Gastrocnemius medialis (tissue), 4 donors: ENCODE measurements at regions not wholly inside any gene's neighbourhood (a gene's known extent, or its start where the extent isn't known, plus 50 kb on each side); places are given as distances from the start of the nearest gene placed in this dataset.

Experiments
- ATAC-seq, 2 donors: fragments of 150-250 bp; one replicate each; pipeline ENCODE4 v1.9.1; 2016
- DNase-seq, 2 donors: peaks; one replicate each; pipeline ENCODE4 v3.0.0-alpha.2; 2019
- H3K27ac ChIP-seq, 4 donors: fragments of 200-600 bp; sonication (generic); 1 replicate in 1 of 4; 2 replicates in 3 of 4; pipeline ENCODE4 v1.5.1; 2016 to 2018; ENCODE audit warnings: mild to moderate bottlenecking in 2 of 4, moderate library complexity in 1 of 4
- H3K27me3 ChIP-seq, 3 donors: fragments of 200-600 bp; sonication (generic) in 2 of 3; 1 replicate in 1 of 3; 2 replicates in 2 of 3; pipeline versions ENCODE4 v1.5.1 to v1.6.0; 2016 to 2019; ENCODE audit warnings: mild to moderate bottlenecking in 1 of 3, moderate library complexity in 1 of 3
- H3K36me3 ChIP-seq, 2 donors: fragments of 200-600 bp; sonication (generic) in 1 of 2; one replicate each; pipeline ENCODE4 v1.5.1; 2017 to 2018
- H3K4me1 ChIP-seq, 2 donors: fragments of 200-600 bp; sonication (generic) in 1 of 2; one replicate each; pipeline ENCODE4 v1.5.1; 2016 to 2017; ENCODE audit warnings: mild to moderate bottlenecking in 2 of 2
- H3K4me3 ChIP-seq, 4 donors: fragments of 200-600 bp; sonication (generic) in 3 of 4; 1 replicate in 1 of 4; 2 replicates in 3 of 4; pipeline ENCODE4 v1.5.1; 2016 to 2019; ENCODE audit warnings: mild to moderate bottlenecking in 2 of 4
- H3K9me3 ChIP-seq, 3 donors: fragments of 200-600 bp; sonication (generic) in 2 of 3; 1 replicate in 1 of 3; 2 replicates in 2 of 3; pipeline ENCODE4 v1.5.1; 2016 to 2019
- CTCF ChIP-seq, 5 experiments: fragments of 450-650 bp in 3 of 5; fragments of 200-600 bp in 2 of 5; sonication (generic) in 2 of 5; IDR thresholded peaks in 4 of 5; conservative IDR thresholded peaks in 1 of 5; 1 replicate in 4 of 5; 2 replicates in 1 of 5; pipeline ENCODE4 v1.5.1; 2016 to 2019; ENCODE audit warnings: antibody characterized with exemption in 5 of 5, mild to moderate bottlenecking in 3 of 5, moderate library complexity in 3 of 5
- POLR2A ChIP-seq, 2 donors: fragments of 450-650 bp; IDR thresholded peaks; one replicate each; pipeline ENCODE4 v1.6.1; 2017; ENCODE audit warnings: antibody characterized with exemption in 2 of 2, mild to moderate bottlenecking in 2 of 2, moderate library complexity in 2 of 2
- in situ Hi-C, 4 donors: fragments of 200-750 bp; cut with MboI; loops; one replicate each; pipeline versions ENCODE4 v1.15.0 to v1.8.0; 2017; ENCODE audit warnings: low sequenced_read_pairs in 4 of 4
- intact Hi-C: fragments of 100-400 bp; cut with DNase I; formaldehyde crosslinking; loops from one replicate; pipeline ENCODE4 v1.15.1; 2023; ENCODE audit warnings: low total_unique reads

GRCh38 chr7:98755138-98755898, 114.5 kb downstream of the TMEM130 start:
- TF ChIP-seq POLR2A (IDR thresholded peaks at IDR 0.05), result no peak
- TF ChIP-seq CTCF (IDR thresholded peaks at IDR 0.05 in 4 of 5, conservative IDR thresholded peaks at IDR 0.05 in 1 of 5), result no peak
- in situ Hi-C loops (no loop called here), intact Hi-C loops (loop anchor here (10.0 kb wide), 1 partner anchor 89 kb away; no protein-coding TSS in a partner anchor)
- no peak for ATAC-seq
- Histone ChIP-seq H3K36me3 (no peaks in the 10 kb centered on the region), H3K4me1 (no peaks in the 10 kb centered on the region), H3K27me3 (no peaks in the 10 kb centered on the region), H3K9me3 (no peaks in the 10 kb centered on the region), H3K4me3 (no peak overlapping the region), H3K27ac (no peak overlapping the region)
- no peak for DNase-seq

GRCh38 chr7:98758157-98758556, 111.7 kb downstream of the TMEM130 start:
- Histone ChIP-seq H3K27ac (no peak overlapping the region), H3K4me3 (no peak overlapping the region), H3K36me3 (no peaks in the 10 kb centered on the region), H3K9me3 (no peaks in the 10 kb centered on the region), H3K4me1 (no peaks in the 10 kb centered on the region), H3K27me3 (peaks cover 0 to 4% (median 3%) of the 10 kb centered on the region in 3 donors)
- TF ChIP-seq POLR2A (IDR thresholded peaks at IDR 0.05) (no peak), CTCF (IDR thresholded peaks at IDR 0.05 in 4 of 5, conservative IDR thresholded peaks at IDR 0.05 in 1 of 5) (no peak)
- DNase-seq (no peak), ATAC-seq (no peak)
- in situ Hi-C loops (no loop called here), intact Hi-C loops (loop anchor here (10.0 kb wide), 1 partner anchor 87 kb away; no protein-coding TSS in a partner anchor)

- no peaks in the 10 kb centered on the region for H3K9me3 ChIP-seq
- peaks cover 0 to 4% (median 3%) of the 10 kb centered on the region in 3 donors for H3K27me3 ChIP-seq
- no peak overlapping the region for H3K4me3 ChIP-seq
- TF ChIP-seq POLR2A (IDR thresholded peaks at IDR 0.05), result no peak
- TF ChIP-seq CTCF (IDR thresholded peaks at IDR 0.05 in 4 of 5, conservative IDR thresholded peaks at IDR 0.05 in 1 of 5), result no peak
- intact Hi-C loops (no loop called here), in situ Hi-C loops (no loop called here)
- no peaks in the 10 kb centered on the region for H3K36me3 ChIP-seq
- DNase-seq (no peak), ATAC-seq (no peak)
- H3K27ac ChIP-seq, result no peak overlapping the region
- no peaks in the 10 kb centered on the region for H3K4me1 ChIP-seq
Observed at GRCh38 chr7:98760201-98760651, 109.6 kb downstream of the TMEM130 start.

- Histone ChIP-seq H3K9me3 (no peaks in the 10 kb centered on the region), H3K4me1 (no peaks in the 10 kb centered on the region), H3K27me3 (peaks cover 0 to 4% (median 3%) of the 10 kb centered on the region in 3 donors), H3K27ac (no peak overlapping the region), H3K4me3 (no peak overlapping the region), H3K36me3 (no peaks in the 10 kb centered on the region)
- in situ Hi-C loops (no loop called here), intact Hi-C loops (no loop called here)
- ATAC-seq, result no peak
- DNase-seq, result no peak
- TF ChIP-seq POLR2A (IDR thresholded peaks at IDR 0.05) (no peak), CTCF (IDR thresholded peaks at IDR 0.05 in 4 of 5, conservative IDR thresholded peaks at IDR 0.05 in 1 of 5) (no peak)
Observed at GRCh38 chr7:98761225-98761624, 108.6 kb downstream of the TMEM130 start.
